ENCODE measurements at regions not wholly inside any gene's neighbourhood (a gene's known extent, or its start where the extent isn't known, plus 50 kb on each side); places are given as distances from the start of the nearest gene placed in this dataset.
"Not testable (repeated sequence)": the region's sequence is repeated elsewhere in the genome, so short reads cannot be mapped to it uniquely, and the experiment has no call there.

DNA sequence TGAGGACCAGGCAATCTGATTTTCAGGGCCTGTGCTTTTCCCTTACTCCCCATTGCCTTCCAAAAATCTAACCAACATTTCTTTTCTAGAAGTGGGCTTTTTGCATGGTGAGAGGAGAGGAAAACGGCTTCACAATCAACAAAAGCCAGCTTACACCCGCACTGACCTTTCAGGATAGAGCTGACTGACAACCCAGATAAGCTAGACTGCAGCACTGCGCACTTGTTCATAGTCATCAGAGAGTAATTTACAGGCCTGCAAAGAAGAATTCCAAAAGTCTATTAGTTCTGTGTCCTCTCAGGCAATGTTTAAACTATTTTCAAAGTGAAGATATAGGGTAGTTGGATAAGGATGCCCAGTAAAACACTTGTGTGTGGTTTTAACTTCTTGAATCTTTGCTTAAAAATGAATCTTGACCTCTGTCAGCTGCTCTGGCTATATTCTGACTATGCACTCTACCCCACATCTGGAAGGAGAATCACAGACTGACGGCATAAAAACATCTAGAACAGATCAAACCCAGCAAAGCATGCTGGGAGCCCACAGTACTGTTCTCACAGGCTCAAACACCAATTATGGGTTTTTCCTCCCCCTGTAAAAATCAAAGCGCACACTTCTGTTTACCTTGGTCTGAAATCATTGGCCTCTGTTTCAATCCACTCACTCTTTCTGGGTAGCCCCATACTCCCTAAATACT lies 172.0 kb downstream of the ZNF92 start:
- BruUV-seq (replicated peaks); ATAC-seq (ENCODE audit: low read depth); dilution Hi-C loops (cut with HindIII; ENCODE audit: low sequenced_read_pairs, unreplicated experiment); H2BK20ac ChIP-seq (ENCODE audit: low read depth, low read length); CTCF ChIA-PET; H3K4me1 ChIP-seq (ENCODE audit: control insufficient read depth, insufficient read depth, low read length); DNase-seq; H3K27ac ChIP-seq (ENCODE audit: insufficient read depth, low read length); H4K20me1 ChIP-seq (ENCODE audit: insufficient read depth, low read length); H2BK5ac ChIP-seq (ENCODE audit: low read depth, low read length, poor library complexity, severe bottlenecking); H4K91ac ChIP-seq (ENCODE audit: insufficient read depth, low read depth, low read length); H3K4ac ChIP-seq (ENCODE audit: low read depth, low read length); H3K18ac ChIP-seq (ENCODE audit: low read depth, low read length); in situ Hi-C loops (cut with MboI; ENCODE audit: low sequenced_read_pairs); intact Hi-C loops (cut with micrococcal nuclease); H2AFZ ChIP-seq (replicated peaks; ENCODE audit: low read length, poor library complexity); H3K14ac ChIP-seq (replicated peaks; ENCODE audit: low read depth, low read length); H3K9ac ChIP-seq (ENCODE audit: low read depth, low read length); H3K4me3 ChIP-seq (ENCODE audit: insufficient read depth, low read depth, low read length); H3K9me3 ChIP-seq (ENCODE audit: control insufficient read depth, insufficient read depth, low read length); POLR2A ChIA-PET (ENCODE audit: unreplicated experiment); H2BK15ac ChIP-seq (ENCODE audit: low read depth, low read length); H3K9me1 ChIP-seq (ENCODE audit: insufficient read depth, low read length); H2BK120ac ChIP-seq (ENCODE audit: low read depth, low read length); H2AK9ac ChIP-seq (replicated peaks; ENCODE audit: low read depth, low read length, poor library complexity); H3K4me2 ChIP-seq (ENCODE audit: low read depth, low read length); H3K79me1 ChIP-seq (ENCODE audit: low read depth in 1 of 2, low read length in 2 of 2); H3K27me3 ChIP-seq (ENCODE audit: control insufficient read depth, insufficient read depth, low read length); H3K56ac ChIP-seq (ENCODE audit: extremely low read depth, insufficient read depth, low read length); H3K36me3 ChIP-seq (ENCODE audit: control insufficient read depth, insufficient read depth, low read length); H2AK5ac ChIP-seq (ENCODE audit: low read depth, low read length); H4K5ac ChIP-seq (ENCODE audit: low read depth, low read length); H3K23ac ChIP-seq (ENCODE audit: low read depth, low read length); H4K8ac ChIP-seq (ENCODE audit: low read depth in 2 of 2, low read length in 2 of 2): not testable (repeated sequence)
- no CpG with 5 or more reads among the region's 5 CpGs for WGBS, 2 experiments (ENCODE audit: extremely low coverage in 2 of 2, insufficient read length in 1 of 2)

DNA sequence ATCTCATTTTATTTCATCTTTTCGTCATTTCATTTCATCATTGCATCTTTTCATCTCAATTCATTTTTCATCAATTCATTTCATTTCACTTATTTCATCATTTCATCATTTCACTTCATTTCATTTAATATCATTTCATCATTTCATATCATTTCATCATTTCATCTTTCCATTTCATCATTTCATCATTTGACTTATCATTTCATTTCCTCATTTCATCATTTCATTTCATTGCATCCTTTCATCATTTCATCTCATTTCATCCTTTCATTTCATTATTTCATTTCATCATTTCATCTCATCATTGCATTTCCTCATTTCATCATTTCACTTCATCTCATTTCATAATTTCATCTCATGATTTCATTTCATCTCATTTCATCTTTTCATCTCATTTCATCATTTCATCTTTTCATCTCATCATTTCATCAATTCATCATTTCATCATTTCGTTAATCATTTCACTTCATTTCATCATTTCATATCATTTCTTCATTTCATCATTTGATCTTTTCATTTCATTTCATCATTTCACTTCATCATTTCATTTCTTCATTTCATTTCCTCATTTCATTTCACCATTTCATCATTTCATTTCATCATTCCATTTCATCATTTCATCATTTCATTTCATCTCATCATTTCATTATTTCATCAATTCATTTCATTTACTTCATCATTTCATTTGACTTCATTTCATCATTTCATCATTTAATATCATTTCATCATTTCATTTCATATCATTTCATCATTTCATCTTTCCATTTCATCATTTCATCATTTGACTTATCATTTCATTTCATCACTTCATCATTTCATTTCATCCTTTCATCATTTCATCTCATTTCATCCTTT lies 176.2 kb downstream of the ZNF92 start:
- POLR2A ChIA-PET (ENCODE audit: unreplicated experiment); H4K5ac ChIP-seq (ENCODE audit: low read depth, low read length); BruUV-seq (replicated peaks); ATAC-seq (ENCODE audit: low read depth); H3K27me3 ChIP-seq (ENCODE audit: control insufficient read depth, insufficient read depth, low read length); H3K9ac ChIP-seq (ENCODE audit: low read depth, low read length); H4K91ac ChIP-seq (ENCODE audit: insufficient read depth, low read depth, low read length); H3K14ac ChIP-seq (replicated peaks; ENCODE audit: low read depth, low read length); H2BK120ac ChIP-seq (ENCODE audit: low read depth, low read length); H3K18ac ChIP-seq (ENCODE audit: low read depth, low read length); intact Hi-C loops (cut with micrococcal nuclease); H4K20me1 ChIP-seq (ENCODE audit: insufficient read depth, low read length); H2AK9ac ChIP-seq (replicated peaks; ENCODE audit: low read depth, low read length, poor library complexity); H3K4me2 ChIP-seq (ENCODE audit: low read depth, low read length); H2BK15ac ChIP-seq (ENCODE audit: low read depth, low read length); H3K9me3 ChIP-seq (ENCODE audit: control insufficient read depth, insufficient read depth, low read length); H3K36me3 ChIP-seq (ENCODE audit: control insufficient read depth, insufficient read depth, low read length); DNase-seq; H2AFZ ChIP-seq (replicated peaks; ENCODE audit: low read length, poor library complexity); CTCF ChIA-PET; H2BK5ac ChIP-seq (ENCODE audit: low read depth, low read length, poor library complexity, severe bottlenecking); H3K56ac ChIP-seq (ENCODE audit: extremely low read depth, insufficient read depth, low read length); in situ Hi-C loops (cut with MboI; ENCODE audit: low sequenced_read_pairs); H4K8ac ChIP-seq (ENCODE audit: low read depth in 2 of 2, low read length in 2 of 2); dilution Hi-C loops (cut with HindIII; ENCODE audit: low sequenced_read_pairs, unreplicated experiment); H3K27ac ChIP-seq (ENCODE audit: insufficient read depth, low read length); H3K4me3 ChIP-seq (ENCODE audit: insufficient read depth, low read depth, low read length); H3K9me1 ChIP-seq (ENCODE audit: insufficient read depth, low read length); H2BK20ac ChIP-seq (ENCODE audit: low read depth, low read length); H3K79me1 ChIP-seq (ENCODE audit: low read depth in 1 of 2, low read length in 2 of 2); H3K23ac ChIP-seq (ENCODE audit: low read depth, low read length); H3K4ac ChIP-seq (ENCODE audit: low read depth, low read length); H2AK5ac ChIP-seq (ENCODE audit: low read depth, low read length); H3K4me1 ChIP-seq (ENCODE audit: control insufficient read depth, insufficient read depth, low read length): not testable (repeated sequence)
- no CpG with 5 or more reads among the region's 2 CpGs for WGBS, 2 experiments (ENCODE audit: extremely low coverage in 2 of 2, insufficient read length in 1 of 2)

Measured in IMR-90 (cell line).